ENCODE measurements at regions not wholly inside any gene's neighbourhood (a gene's known extent, or its start where the extent isn't known, plus 50 kb on each side); places are given as distances from the start of the nearest gene placed in this dataset.

DNA sequence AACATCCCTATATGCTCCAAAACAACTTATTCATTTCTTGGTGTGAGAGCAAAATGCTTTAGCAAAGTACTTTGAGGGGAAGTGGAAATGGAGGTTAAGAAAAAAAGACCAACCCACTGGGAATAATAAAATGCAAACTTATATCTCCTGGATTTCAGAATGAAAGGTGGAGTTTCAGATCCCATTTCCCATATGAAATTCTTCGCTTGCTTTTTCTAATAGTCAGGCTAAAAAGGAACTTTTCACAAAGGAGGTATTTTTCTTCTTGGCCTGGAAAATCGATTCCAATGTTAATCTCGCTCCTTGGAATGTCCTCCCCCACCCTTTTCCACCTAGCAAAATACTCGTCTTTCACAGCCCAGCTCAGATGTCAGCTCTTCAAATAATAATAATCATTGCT is 360.9 kb downstream of the LPIN1 start:
- TF ChIP-seq, protein P1, sequence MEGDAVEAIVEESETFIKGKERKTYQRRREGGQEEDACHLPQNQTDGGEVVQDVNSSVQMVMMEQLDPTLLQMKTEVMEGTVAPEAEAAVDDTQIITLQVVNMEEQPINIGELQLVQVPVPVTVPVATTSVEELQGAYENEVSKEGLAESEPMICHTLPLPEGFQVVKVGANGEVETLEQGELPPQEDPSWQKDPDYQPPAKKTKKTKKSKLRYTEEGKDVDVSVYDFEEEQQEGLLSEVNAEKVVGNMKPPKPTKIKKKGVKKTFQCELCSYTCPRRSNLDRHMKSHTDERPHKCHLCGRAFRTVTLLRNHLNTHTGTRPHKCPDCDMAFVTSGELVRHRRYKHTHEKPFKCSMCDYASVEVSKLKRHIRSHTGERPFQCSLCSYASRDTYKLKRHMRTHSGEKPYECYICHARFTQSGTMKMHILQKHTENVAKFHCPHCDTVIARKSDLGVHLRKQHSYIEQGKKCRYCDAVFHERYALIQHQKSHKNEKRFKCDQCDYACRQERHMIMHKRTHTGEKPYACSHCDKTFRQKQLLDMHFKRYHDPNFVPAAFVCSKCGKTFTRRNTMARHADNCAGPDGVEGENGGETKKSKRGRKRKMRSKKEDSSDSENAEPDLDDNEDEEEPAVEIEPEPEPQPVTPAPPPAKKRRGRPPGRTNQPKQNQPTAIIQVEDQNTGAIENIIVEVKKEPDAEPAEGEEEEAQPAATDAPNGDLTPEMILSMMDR (IDR thresholded peaks at IDR 0.05; ENCODE audit: low read depth, low read length), result no peak
- TF ChIP-seq EZH2phosphoT487 (IDR thresholded peaks at IDR 0.05; ENCODE audit: low read depth), result no peak
